CD4-positive, alpha-beta memory T cell (primary cell): ENCODE measurements at regions not wholly inside any gene's neighbourhood (a gene's known extent, or its start where the extent isn't known, plus 50 kb on each side); places are given as distances from the start of the nearest gene placed in this dataset.

Experiments used
- CTCF ChIA-PET: fragments of 350-600 bp; sonication (Branson Sonifier 250); formaldehyde crosslinking; loops from one replicate; lab custom pipeline; 2021; ENCODE audit warnings: inconsistent platforms; ENCODE audit not compliant: partially characterized antibody; lab: Charles Lee
- POLR2A ChIA-PET: fragments of 350-600 bp; sonication (Branson Sonifier 250); formaldehyde crosslinking; loops from one replicate; lab custom pipeline; 2021; ENCODE audit not compliant: partially characterized antibody; lab: Charles Lee
- DNase-seq, 5 donors: peaks; one replicate each; pipeline versions ENCODE4 v3.0.0 to v3.0.0-alpha.2; 2020 to 2022; ENCODE audit warnings: mixed read lengths in 1 of 5
- H3K27ac ChIP-seq: one replicate; pipeline ENCODE4 v1.7.0; 2013; ENCODE audit warnings: low read depth, low read length
- H3K27me3 ChIP-seq: 2 replicates; pipeline ENCODE4 v1.7.0; 2013; ENCODE audit warnings: mild to moderate bottlenecking, low read length, moderate library complexity; ENCODE audit not compliant: insufficient read depth
- H3K36me3 ChIP-seq: 2 replicates; pipeline ENCODE4 v1.7.0; 2013; ENCODE audit warnings: mild to moderate bottlenecking, low read length, moderate library complexity; ENCODE audit not compliant: insufficient read depth
- H3K4me1 ChIP-seq: 2 replicates; pipeline ENCODE4 v1.7.0; 2013; ENCODE audit warnings: mild to moderate bottlenecking, low read length, moderate library complexity; ENCODE audit not compliant: insufficient read depth
- H3K4me3 ChIP-seq, 2 donors: one replicate each; pipeline ENCODE4 v1.7.0; 2013; ENCODE audit warnings: low read length in 2 of 2, mild to moderate bottlenecking in 1 of 2
- H3K9me3 ChIP-seq, 2 donors: one replicate each; pipeline ENCODE4 v1.7.0; 2013; ENCODE audit warnings: low read length in 2 of 2, control low read depth in 1 of 2; ENCODE audit not compliant: control insufficient read depth in 1 of 2
- H3K27ac Mint-ChIP-seq, 7 donors: one replicate each; pipeline ENCODE4 v1.8.0; 2020 to 2021; ENCODE audit warnings: mixed read lengths in 7 of 7, mild to moderate bottlenecking in 6 of 7, inconsistent platforms in 3 of 7, moderate library complexity in 3 of 7
- H3K27me3 Mint-ChIP-seq, 2 donors: one replicate each; pipeline ENCODE4 v1.8.0; 2020 to 2021; ENCODE audit warnings: mixed read lengths in 2 of 2
- H3K36me3 Mint-ChIP-seq, 2 donors: one replicate each; pipeline ENCODE4 v1.8.0; 2020 to 2021; ENCODE audit warnings: mixed read lengths in 2 of 2, inconsistent platforms in 1 of 2, mild to moderate bottlenecking in 1 of 2
- H3K4me1 Mint-ChIP-seq, 4 donors: one replicate each; pipeline ENCODE4 v1.8.0; 2020 to 2021; ENCODE audit warnings: mixed read lengths in 4 of 4, mild to moderate bottlenecking in 1 of 4
- H3K4me3 Mint-ChIP-seq, 8 donors: one replicate each; pipeline ENCODE4 v1.8.0; 2020 to 2021; ENCODE audit warnings: mixed read lengths in 8 of 8, mild to moderate bottlenecking in 7 of 8, moderate library complexity in 6 of 8, inconsistent platforms in 3 of 8
- H3K9me3 Mint-ChIP-seq, 8 donors: one replicate each; pipeline ENCODE4 v1.8.0; 2020 to 2021; ENCODE audit warnings: mixed read lengths in 8 of 8, mild to moderate bottlenecking in 5 of 8, inconsistent platforms in 3 of 8, moderate library complexity in 1 of 8
- intact Hi-C: fragments of 100-400 bp; cut with micrococcal nuclease; formaldehyde crosslinking; loops from one replicate; pipeline ENCODE4 v1.15.1; 2023

GRCh38 chr6:141134723-141135122 is 998.0 kb upstream of the GJE1 start:
- CTCF ChIA-PET, result no interaction called here
- POLR2A ChIA-PET, result no interaction called here
- H3K4me3 ChIP-seq, result no peak overlapping the region
- H3K27ac Mint-ChIP-seq, result no peak overlapping the region
- no peaks in the 10 kb centered on the region for H3K36me3 ChIP-seq
- intact Hi-C loops, result no loop called here
- DNase-seq, result no peak
- H3K4me1 ChIP-seq, result no peaks in the 10 kb centered on the region
- no peaks in the 10 kb centered on the region for H3K27me3 Mint-ChIP-seq
- no peaks in the 10 kb centered on the region for H3K9me3 ChIP-seq
- H3K4me3 Mint-ChIP-seq, result no peak overlapping the region
- no peaks in the 10 kb centered on the region for H3K27me3 ChIP-seq
- no peaks in the 10 kb centered on the region for H3K36me3 Mint-ChIP-seq
- no peak overlapping the region for H3K27ac ChIP-seq
- H3K4me1 Mint-ChIP-seq, result no peaks in the 10 kb centered on the region
- peaks cover 0 to 2% (median 0%) of the 10 kb centered on the region in 8 donors for H3K9me3 Mint-ChIP-seq

GRCh38 chr6:141133836-141134235 is 998.9 kb upstream of the GJE1 start:
- POLR2A ChIA-PET, result no interaction called here
- CTCF ChIA-PET, result no interaction called here
- H3K36me3 Mint-ChIP-seq, result no peaks in the 10 kb centered on the region
- no peaks in the 10 kb centered on the region for H3K4me1 ChIP-seq
- no peak overlapping the region for H3K4me3 ChIP-seq
- no peaks in the 10 kb centered on the region for H3K4me1 Mint-ChIP-seq
- H3K27ac Mint-ChIP-seq, result no peak overlapping the region
- H3K27me3 ChIP-seq, result no peaks in the 10 kb centered on the region
- no peaks in the 10 kb centered on the region for H3K9me3 ChIP-seq
- DNase-seq, result no peak
- H3K27ac ChIP-seq, result no peak overlapping the region
- H3K36me3 ChIP-seq, result no peaks in the 10 kb centered on the region
- no peaks in the 10 kb centered on the region for H3K9me3 Mint-ChIP-seq
- H3K4me3 Mint-ChIP-seq, result no peak overlapping the region
- intact Hi-C loops, result no loop called here
- H3K27me3 Mint-ChIP-seq, result no peaks in the 10 kb centered on the region

- Histone ChIP-seq H3K27me3 (no peaks in the 10 kb centered on the region), H3K9me3 (no peaks in the 10 kb centered on the region), H3K4me1 (no peaks in the 10 kb centered on the region), H3K36me3 (no peaks in the 10 kb centered on the region), H3K4me3 (no peak overlapping the region), H3K27ac (no peak overlapping the region)
- no peak overlapping the region for H3K27ac Mint-ChIP-seq
- H3K27me3 Mint-ChIP-seq, result no peaks in the 10 kb centered on the region
- CTCF ChIA-PET, result no interaction called here
- H3K4me1 Mint-ChIP-seq, result no peaks in the 10 kb centered on the region
- POLR2A ChIA-PET, result no interaction called here
- intact Hi-C loops, result no loop called here
- no peaks in the 10 kb centered on the region for H3K36me3 Mint-ChIP-seq
- no peak overlapping the region for H3K4me3 Mint-ChIP-seq
- DNase-seq, result no peak
- H3K9me3 Mint-ChIP-seq, result no peaks in the 10 kb centered on the region
Measured at GRCh38 chr6:141133346-141133745, 999.4 kb upstream of the GJE1 start.

GRCh38 chr6:141131616-141132015 is 1001.1 kb upstream of the GJE1 start:
- CTCF ChIA-PET, result no interaction called here
- H3K4me1 ChIP-seq, result no peaks in the 10 kb centered on the region
- Mint-ChIP-seq H3K27ac (no peak overlapping the region), H3K36me3 (no peaks in the 10 kb centered on the region), H3K4me3 (no peak overlapping the region), H3K9me3 (no peaks in the 10 kb centered on the region), H3K4me1 (no peaks in the 10 kb centered on the region), H3K27me3 (peaks cover 0 to 2% of the 10 kb centered on the region in 2 donors)
- no peaks in the 10 kb centered on the region for H3K27me3 ChIP-seq
- H3K4me3 ChIP-seq, result no peak overlapping the region
- DNase-seq, result no peak
- H3K27ac ChIP-seq, result no peak overlapping the region
- H3K36me3 ChIP-seq, result no peaks in the 10 kb centered on the region
- POLR2A ChIA-PET, result no interaction called here
- intact Hi-C loops, result no loop called here
- H3K9me3 ChIP-seq, result no peaks in the 10 kb centered on the region

GRCh38 chr6:141123497-141123896 is 1009.2 kb upstream of the GJE1 start:
- Histone ChIP-seq H3K4me1 (no peaks in the 10 kb centered on the region), H3K27ac (no peak overlapping the region), H3K27me3 (no peaks in the 10 kb centered on the region), H3K9me3 (no peaks in the 10 kb centered on the region), H3K36me3 (no peaks in the 10 kb centered on the region), H3K4me3 (no peak overlapping the region)
- no peak overlapping the region for H3K4me3 Mint-ChIP-seq
- H3K4me1 Mint-ChIP-seq, result peaks cover 0 to 2% (median 0%) of the 10 kb centered on the region in 4 donors
- H3K27ac Mint-ChIP-seq, result no peak overlapping the region
- H3K9me3 Mint-ChIP-seq, result peaks cover 0 to 3% (median 0%) of the 10 kb centered on the region in 8 donors
- peaks cover 1 to 4% of the 10 kb centered on the region in 2 donors for H3K27me3 Mint-ChIP-seq
- intact Hi-C loops, result no loop called here
- no peak for DNase-seq
- CTCF ChIA-PET, result no interaction called here
- no peaks in the 10 kb centered on the region for H3K36me3 Mint-ChIP-seq
- POLR2A ChIA-PET, result no interaction called here

GRCh38 chr6:141123049-141123448 is 1009.7 kb upstream of the GJE1 start:
- Histone ChIP-seq H3K4me1 (no peaks in the 10 kb centered on the region), H3K27me3 (no peaks in the 10 kb centered on the region), H3K4me3 (no peak overlapping the region), H3K27ac (no peak overlapping the region), H3K36me3 (no peaks in the 10 kb centered on the region), H3K9me3 (no peaks in the 10 kb centered on the region)
- Mint-ChIP-seq H3K4me1 (peaks cover 0 to 2% (median 0%) of the 10 kb centered on the region in 4 donors), H3K27ac (no peak overlapping the region), H3K4me3 (no peak overlapping the region), H3K36me3 (no peaks in the 10 kb centered on the region), H3K27me3 (peaks cover 1 to 4% of the 10 kb centered on the region in 2 donors), H3K9me3 (peaks cover 0 to 3% (median 0%) of the 10 kb centered on the region in 8 donors)
- intact Hi-C loops, result no loop called here
- CTCF ChIA-PET, result no interaction called here
- DNase-seq, result no peak
- POLR2A ChIA-PET, result no interaction called here

- Histone ChIP-seq H3K27ac (no peak overlapping the region), H3K9me3 (no peaks in the 10 kb centered on the region), H3K4me1 (no peaks in the 10 kb centered on the region), H3K36me3 (no peaks in the 10 kb centered on the region), H3K4me3 (no peak overlapping the region), H3K27me3 (no peaks in the 10 kb centered on the region)
- ChIA-PET CTCF (no interaction called here), POLR2A (no interaction called here)
- intact Hi-C loops, result loop anchor here (5.0 kb wide), 1 partner anchor 97 kb away; no protein-coding TSS in a partner anchor
- Mint-ChIP-seq H3K36me3 (no peaks in the 10 kb centered on the region), H3K27me3 (peaks cover 1 to 2% of the 10 kb centered on the region in 2 donors), H3K4me1 (peaks cover 0 to 2% (median 0%) of the 10 kb centered on the region in 4 donors), H3K4me3 (no peak overlapping the region), H3K27ac (no peak overlapping the region), H3K9me3 (peaks cover 0 to 3% (median 0%) of the 10 kb centered on the region in 8 donors)
- no peak for DNase-seq
Measured at GRCh38 chr6:141118991-141119390, 1013.7 kb upstream of the GJE1 start.

- H3K36me3 Mint-ChIP-seq, result no peaks in the 10 kb centered on the region
- no peaks in the 10 kb centered on the region for H3K4me1 Mint-ChIP-seq
- H3K27ac Mint-ChIP-seq, result no peak overlapping the region
- no peak for DNase-seq
- H3K4me3 ChIP-seq, result no peak overlapping the region
- H3K4me1 ChIP-seq, result no peaks in the 10 kb centered on the region
- no peaks in the 10 kb centered on the region for H3K9me3 ChIP-seq
- H3K9me3 Mint-ChIP-seq, result peaks cover 0 to 3% (median 0%) of the 10 kb centered on the region in 8 donors
- H3K4me3 Mint-ChIP-seq, result no peak overlapping the region
- POLR2A ChIA-PET, result no interaction called here
- peaks cover 1 to 3% of the 10 kb centered on the region in 2 donors for H3K27me3 Mint-ChIP-seq
- no peaks in the 10 kb centered on the region for H3K27me3 ChIP-seq
- CTCF ChIA-PET, result no interaction called here
- no peak overlapping the region for H3K27ac ChIP-seq
- no peaks in the 10 kb centered on the region for H3K36me3 ChIP-seq
- intact Hi-C loops, result loop anchor here (5.0 kb wide), 1 partner anchor 96 kb away; no protein-coding TSS in a partner anchor
Measured at GRCh38 chr6:141117874-141118273, 1014.9 kb upstream of the GJE1 start.
